GM18909 (cell line): ENCODE measurements at regions not wholly inside any gene's neighbourhood (a gene's known extent, or its start where the extent isn't known, plus 50 kb on each side); places are given as distances from the start of the nearest gene placed in this dataset.
"Not testable (repeated sequence)": the region's sequence is repeated elsewhere in the genome, so short reads cannot be mapped to it uniquely, and the experiment has no call there.

Source experiments
- ATAC-seq: cut with Tn5 transposase; IDR thresholded peaks from one replicate; pipeline ENCODE4 v1.9.1; 2021; ENCODE audit warnings: mild to moderate bottlenecking; ENCODE audit not compliant: unreplicated experiment, poor library complexity

- no peak for ATAC-seq
Measured at GRCh38 chr3:170670504-170670903, 84.6 kb upstream of the SLC7A14 start.

- not testable (repeated sequence) for ATAC-seq
Measured at GRCh38 chr3:170662986-170663385, 77.1 kb upstream of the SLC7A14 start.

DNA sequence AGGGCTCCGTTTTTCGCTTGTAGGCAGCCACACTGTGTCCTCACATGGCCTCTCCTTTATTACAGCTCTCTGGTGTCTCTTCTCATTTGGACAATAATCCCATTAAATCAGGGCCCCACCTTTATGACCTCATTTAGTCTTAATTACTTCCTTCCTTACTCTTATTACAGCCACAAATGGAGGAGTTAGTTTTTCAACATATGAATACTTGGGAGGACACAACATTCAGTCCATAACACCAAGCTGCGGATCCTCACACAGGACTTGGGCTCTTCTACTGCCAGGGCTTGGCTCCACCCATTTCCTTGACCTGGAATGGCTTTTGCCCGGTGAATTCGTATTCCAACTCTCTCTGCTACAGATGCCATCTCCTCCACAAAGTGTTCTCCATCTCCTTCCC lies 74.3 kb upstream of the SLC7A14 start:
- no peak for ATAC-seq

DNA sequence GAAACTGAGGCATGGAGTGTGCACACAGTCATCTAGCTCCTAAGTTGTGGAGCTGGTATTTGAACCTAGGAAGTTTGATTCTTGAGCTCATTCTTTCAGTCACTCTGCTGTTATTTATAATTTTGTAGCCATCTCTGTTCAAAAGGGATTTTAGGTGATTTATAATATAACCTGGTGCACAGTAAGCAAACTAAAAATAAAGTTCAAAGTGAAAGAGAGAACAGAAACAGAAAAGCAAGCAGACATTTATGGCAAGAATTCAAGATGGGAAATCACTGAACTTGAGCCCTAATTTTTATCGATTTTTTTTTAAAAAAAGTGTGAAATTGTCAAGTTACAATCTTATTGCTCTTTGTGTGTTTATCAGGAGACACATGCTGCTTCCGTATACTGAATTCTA lies 71.4 kb upstream of the SLC7A14 start:
- no peak for ATAC-seq

- no peak for ATAC-seq
Measured at GRCh38 chr3:170656284-170656683, 70.4 kb upstream of the SLC7A14 start.

DNA sequence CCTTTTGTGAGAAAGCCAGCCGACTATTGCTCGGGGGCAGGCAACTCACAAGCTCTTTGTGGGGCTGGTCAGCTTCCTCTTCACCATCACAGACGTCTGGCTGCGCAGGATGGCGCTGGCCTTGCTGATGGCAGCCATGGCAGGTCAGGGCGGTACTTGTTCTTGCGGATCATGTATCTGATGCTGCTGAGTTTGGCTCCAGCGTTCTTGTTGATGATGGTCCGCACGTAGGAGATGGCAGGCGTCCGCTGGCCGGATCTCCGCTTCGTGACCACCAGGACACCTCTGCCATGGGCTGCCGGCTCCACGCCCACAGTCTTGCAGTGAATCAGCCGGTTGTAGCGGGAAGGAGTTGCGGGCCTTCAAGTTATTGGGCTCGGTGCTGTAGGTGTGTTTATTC lies 67.9 kb upstream of the SLC7A14 start:
- no peak for ATAC-seq

DNA sequence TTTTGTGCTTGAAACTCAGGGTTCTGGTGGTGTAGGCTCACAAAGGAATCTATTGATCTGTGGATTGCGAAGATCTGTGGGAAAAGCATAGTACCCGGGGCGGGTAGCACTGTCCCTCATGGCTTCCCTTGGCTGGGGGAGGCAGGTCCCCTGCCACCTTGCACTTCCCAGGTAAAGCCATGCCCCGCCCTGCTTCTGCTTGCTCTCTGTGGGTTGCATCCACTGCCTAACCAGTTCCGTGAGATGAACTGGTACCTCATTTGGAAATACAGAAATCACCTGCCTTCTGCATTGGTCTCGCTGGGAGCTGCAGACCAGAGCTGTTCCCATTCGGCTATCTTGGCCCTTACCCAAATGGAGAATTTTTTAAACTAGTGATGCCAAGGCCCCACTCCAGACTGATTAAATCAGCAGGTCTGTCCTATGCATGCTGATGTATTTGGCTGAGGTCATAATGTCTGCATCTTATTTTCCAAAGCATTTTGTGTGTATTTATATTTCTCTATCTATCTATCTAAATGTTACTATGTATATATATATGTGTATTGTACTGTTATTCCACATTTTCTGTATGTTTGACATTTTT lies 65.5 kb upstream of the SLC7A14 start:
- ATAC-seq: no peak

GRCh38 chr3:170650557-170650956 lies 64.7 kb upstream of the SLC7A14 start:
- not testable (repeated sequence) for ATAC-seq

DNA sequence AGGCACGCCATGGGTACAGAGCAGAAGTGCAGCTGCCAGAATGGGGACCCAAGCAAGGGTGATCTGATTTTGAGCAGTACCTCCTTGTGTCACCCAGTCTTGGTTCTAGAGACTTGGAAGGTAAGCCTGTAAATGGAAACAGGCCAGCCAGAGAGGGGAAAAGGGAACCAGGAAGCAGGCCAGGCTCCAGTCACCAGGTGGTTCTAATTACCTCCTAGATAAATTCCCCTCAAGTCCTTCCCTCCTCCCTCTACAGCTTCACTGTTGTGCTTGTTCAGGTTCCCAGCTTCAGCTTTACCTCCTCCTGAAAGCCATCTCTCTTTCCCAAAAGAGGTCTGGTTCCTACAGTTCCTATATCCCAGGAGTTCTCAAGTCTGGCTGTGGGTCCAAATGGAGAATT lies 58.8 kb upstream of the SLC7A14 start:
- no peak for ATAC-seq

DNA sequence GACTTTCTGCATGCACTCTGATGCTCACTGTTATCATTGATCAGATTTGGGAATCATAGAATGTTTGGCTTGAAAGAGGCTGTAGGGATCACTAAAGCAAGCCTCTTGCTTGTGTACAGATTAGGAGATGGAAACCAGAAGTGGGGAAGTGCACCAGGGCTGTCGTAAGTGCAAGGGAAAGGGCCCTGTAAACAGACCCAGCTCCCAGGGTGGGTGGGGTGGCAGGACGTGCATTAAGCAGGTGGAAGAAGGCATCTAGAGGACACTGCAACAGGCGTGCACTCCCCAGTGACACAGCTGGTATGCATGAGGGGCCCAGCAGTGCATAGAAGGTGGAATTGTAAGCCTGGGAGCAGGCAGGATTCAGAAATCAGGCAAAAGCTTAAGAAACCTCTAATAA lies 58.0 kb upstream of the SLC7A14 start:
- ATAC-seq: no peak

DNA sequence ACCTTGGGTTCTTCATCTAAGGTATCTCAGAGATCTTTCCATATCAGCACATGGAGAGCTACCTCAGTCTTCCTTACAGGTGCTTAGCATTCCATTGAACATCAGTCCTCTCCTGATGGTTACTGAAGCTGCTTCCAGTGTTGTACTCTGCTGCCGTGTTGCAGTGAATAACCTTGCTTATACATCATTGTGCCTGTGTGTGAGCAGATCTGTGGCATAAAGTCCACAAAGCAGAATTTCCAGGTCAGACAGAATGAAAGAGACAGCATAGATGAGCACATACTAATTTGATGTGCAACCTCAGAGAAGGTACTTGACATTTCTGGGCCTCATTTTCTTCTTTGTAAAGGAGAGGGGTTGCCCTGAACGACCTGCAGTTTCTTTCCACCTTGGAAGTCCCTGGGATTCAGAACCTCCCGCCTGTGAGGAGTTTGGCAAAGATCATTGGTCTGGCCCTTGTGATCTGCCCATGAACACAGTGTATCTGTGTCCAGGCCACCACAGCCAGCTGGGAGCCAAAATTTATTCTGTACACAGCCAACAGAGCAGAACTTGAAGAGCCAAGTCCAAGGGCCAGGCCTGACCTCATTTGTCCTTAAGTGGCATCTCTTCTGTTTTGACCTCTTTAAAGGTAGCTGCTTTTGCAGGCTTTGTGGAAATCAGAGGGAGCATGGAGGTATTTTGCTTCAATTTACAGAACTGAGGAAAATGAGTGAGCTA lies 57.2 kb upstream of the SLC7A14 start:
- no peak for ATAC-seq

- ATAC-seq: no peak
Measured at GRCh38 chr3:170641510-170642236, 55.8 kb upstream of the SLC7A14 start.

DNA sequence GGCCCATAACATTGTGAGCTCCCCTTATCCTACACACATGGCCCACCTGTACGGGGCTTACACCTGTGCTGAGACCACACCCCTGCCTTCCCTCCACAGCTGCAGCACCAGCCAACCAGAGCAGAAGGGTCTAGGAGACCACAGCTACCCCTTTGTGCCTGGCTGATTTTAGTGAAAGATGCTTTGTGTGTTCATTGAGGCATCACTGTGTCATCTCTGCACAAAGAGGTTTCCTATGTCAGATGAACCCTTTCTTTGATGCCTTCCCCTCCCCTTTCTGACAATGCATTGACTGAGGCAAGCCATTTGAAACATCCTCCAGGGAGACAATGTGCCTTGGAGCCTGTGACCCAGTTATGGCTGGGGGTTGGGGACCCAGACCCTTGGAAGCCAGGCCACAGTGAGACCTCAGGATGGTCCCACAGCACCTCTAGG lies 54.9 kb upstream of the SLC7A14 start:
- no peak for ATAC-seq

DNA sequence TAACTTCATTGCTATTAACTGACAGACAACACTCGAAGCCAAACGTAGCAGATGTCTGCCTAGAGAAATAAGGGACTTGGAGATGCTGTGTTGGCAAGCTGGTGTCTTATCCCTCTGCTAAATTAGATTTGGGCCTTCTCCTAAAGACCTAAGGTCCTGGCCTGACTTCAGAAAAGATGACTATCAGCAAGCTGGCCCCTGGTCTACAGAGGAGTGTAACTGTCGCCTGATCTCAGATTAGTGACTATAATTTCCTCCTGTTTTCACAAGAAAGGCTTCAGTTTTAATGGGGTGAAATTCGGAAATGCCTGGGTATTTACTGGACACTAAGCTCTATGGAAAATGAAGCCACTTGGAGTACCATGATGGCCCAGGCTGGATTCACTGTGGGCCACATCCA lies 53.1 kb upstream of the SLC7A14 start:
- no peak for ATAC-seq

- no peak for ATAC-seq
Measured at GRCh38 chr3:170637306-170637705, 51.4 kb upstream of the SLC7A14 start.

GRCh38 chr3:170636400-170636973 lies 50.6 kb upstream of the SLC7A14 start:
- no peak for ATAC-seq
